Endometrial microvascular endothelial cells (primary cell): ENCODE measurements at regions not wholly inside any gene's neighbourhood (a gene's known extent, or its start where the extent isn't known, plus 50 kb on each side); places are given as distances from the start of the nearest gene placed in this dataset.

Experiments used
- in situ Hi-C: cut with HindIII; loops from 2 replicates; pipeline ENCODE4 v1.10.0; 2017; ENCODE audit warnings: low sequenced_read_pairs, low pct_unique_long_range_greater_than_20kb; ENCODE audit errors: inconsistent ontology term

GRCh38 chr4:176549161-176549865 is 229.5 kb downstream of the SPCS3 start:
- in situ Hi-C loops = no loop called here

- in situ Hi-C loops = no loop called here
These were observed 234.1 kb downstream of the VEGFC start for GRCh38 chr4:176558661-176559060.

DNA sequence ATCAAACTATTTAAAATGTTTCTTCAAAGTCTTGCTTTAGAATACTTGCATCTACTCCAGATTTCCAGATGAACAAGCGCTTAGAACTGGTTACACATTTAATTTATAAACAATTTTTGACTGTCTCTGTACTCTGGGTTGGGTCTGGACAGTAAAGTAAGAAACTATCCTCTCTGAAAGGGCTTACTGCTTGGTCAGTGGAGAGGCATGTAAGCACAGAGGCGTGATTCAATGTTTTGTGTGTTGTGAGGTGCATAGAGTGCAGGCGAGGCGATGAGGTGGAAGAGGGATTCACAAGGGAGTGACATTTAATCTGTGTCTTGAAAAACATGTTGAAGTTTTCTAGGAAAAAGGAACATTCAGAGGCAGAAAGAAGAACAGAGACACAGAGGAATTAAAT is 231.4 kb downstream of the VEGFC start:
- in situ Hi-C loops = no loop called here

DNA sequence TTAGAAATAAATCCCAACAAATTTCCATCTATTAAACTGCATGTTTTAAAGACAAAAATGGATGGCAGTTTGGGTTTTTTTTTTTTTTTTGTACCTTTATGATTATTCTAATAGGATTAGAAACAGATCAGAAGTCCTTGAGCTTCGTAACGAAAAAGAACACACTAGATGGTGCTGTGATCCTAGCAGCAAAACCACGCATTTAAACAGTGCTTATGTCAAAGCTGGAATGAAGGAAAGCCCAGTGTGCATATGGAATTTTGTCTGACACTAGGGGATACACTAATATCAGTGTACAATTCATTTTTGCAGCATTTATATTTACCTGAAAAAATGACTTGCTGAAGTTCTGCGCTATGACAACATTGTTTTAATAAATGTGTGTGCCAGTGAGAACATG is 229.1 kb downstream of the VEGFC start:
- in situ Hi-C loops = no loop called here

- in situ Hi-C loops = no loop called here
These were observed 227.7 kb downstream of the VEGFC start for GRCh38 chr4:176565049-176565448.

GRCh38 chr4:176566769-176567168 is 226.0 kb downstream of the VEGFC start:
- in situ Hi-C loops = no loop called here

GRCh38 chr4:176568238-176568637 is 224.5 kb downstream of the VEGFC start:
- in situ Hi-C loops = no loop called here

DNA sequence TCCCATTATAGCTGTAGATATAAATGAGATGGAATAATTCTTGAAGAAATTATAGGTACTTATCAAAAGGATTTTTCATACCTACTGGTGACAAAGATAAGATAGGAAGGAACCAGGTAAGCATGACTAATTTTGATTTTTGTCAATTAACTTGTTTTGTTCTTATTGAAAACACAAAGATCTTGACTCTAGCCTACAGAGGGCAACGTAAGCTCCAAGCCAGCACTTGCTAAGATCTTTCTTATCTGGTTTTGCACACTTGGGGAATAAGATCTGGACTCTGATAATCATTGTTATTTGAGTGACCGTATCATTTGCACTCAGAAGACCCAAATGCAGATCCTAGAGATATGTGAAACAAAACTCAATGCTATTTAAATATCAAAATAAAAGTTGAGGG is 223.4 kb downstream of the VEGFC start:
- in situ Hi-C loops = no loop called here

DNA sequence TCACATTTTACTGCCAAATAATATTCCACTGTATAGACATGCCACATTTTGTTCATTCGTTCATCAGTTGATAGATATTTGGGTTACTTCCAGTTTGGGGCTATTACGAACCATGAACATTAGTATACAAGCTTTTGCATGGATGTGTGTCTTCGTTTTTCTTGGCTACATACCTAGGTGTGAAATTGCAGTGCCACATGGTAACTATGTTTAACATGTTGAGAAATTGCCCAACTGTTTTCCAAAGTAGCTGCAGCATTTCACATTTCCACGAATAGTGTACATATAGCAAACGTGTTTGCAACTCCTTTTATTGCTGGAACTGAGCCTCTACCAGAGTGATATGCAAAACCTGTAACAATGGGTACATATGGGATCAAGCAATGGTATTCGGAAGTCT is 221.5 kb downstream of the VEGFC start:
- in situ Hi-C loops = no loop called here

- in situ Hi-C loops = no loop called here
These were observed 217.5 kb downstream of the VEGFC start for GRCh38 chr4:176575141-176575730.

DNA sequence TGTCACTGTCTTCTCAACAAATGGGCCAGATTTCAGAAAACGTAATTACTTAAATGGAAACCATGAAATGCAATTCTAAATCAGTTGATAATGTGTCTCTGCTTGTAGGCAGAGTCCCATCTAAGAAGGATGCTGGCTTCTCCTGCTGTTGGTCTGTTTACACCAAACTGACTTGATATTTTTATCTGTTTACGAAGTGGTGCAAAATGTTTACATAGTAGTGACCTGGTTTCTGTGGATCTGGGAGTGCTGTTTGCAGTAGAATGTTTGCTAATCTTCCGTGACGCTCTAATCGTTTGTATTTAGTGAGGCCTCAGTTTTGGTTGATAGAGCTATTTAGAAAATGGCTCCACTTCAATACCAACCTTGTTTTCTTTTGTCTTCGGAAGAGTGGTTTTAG is 213.5 kb downstream of the VEGFC start:
- in situ Hi-C loops = no loop called here

DNA sequence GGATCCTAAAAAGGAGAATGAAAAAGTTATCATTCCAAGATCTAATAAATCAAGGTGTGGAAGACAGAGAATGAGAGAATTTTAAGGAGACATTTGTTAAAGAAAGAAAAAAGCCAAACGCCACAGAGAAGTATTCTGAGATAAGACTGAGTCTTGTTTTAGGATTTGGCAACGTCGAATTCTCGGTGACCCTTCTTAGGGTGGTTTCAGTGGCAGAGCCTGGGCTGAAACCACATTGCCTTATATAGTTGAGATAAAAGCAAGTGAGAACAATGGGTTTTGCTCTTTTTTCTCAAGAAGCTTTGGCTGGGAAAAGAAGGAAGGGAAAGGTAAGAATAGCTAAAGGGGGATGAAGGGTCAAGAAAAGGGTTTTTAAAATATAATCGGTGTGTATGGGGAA is 209.4 kb downstream of the VEGFC start:
- in situ Hi-C loops = no loop called here

GRCh38 chr4:176584031-176584606 is 208.6 kb downstream of the VEGFC start:
- in situ Hi-C loops = no loop called here

DNA sequence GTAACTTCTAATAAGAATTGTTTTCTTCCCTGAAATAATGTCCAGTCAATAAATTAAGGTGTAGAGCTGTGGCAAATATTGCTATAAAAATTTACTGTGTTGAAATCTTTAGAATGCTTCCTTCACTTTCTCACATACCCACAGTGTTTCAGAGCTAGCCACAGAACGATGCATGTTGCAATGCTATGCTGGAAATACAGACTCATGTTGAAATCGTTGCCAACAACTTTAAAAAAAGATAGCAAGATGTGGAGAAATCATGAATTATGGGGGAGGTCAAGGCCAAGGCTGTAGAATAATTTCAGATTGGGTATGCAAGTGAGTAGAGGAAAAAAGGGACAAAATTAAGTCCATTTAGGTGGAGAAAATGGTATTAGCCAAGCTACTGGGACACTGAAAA is 204.8 kb downstream of the VEGFC start:
- in situ Hi-C loops = no loop called here

DNA sequence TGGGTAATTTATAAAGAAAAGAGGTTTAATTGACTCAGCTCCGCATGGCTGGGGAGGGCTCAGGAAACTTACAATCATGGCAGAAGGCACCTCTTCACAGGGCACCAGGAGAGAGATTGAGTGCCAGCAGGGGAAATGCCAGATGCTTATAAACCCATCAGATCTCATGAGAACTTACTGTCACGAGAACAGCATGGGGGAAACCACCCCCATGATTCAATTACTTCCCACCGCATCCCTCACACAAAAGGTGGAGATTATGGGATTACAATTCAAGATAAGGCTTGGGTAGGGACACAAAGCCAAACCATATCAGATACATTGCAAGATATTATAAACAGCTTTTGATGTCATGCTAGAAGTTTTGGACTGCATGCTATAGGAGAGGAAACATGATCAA is 204.3 kb downstream of the VEGFC start:
- in situ Hi-C loops = no loop called here

- in situ Hi-C loops = no loop called here
These were observed 199.6 kb downstream of the VEGFC start for GRCh38 chr4:176592976-176593670.

- in situ Hi-C loops = no loop called here
These were observed 198.8 kb downstream of the VEGFC start for GRCh38 chr4:176593943-176594342.

- in situ Hi-C loops = no loop called here
These were observed 197.5 kb downstream of the VEGFC start for GRCh38 chr4:176595257-176595656.

- in situ Hi-C loops = no loop called here
These were observed 191.6 kb downstream of the VEGFC start for GRCh38 chr4:176601124-176601523.

- in situ Hi-C loops = no loop called here
These were observed 184.9 kb downstream of the VEGFC start for GRCh38 chr4:176607807-176608206.
